ENCODE measurements at regions not wholly inside any gene's neighbourhood (a gene's known extent, or its start where the extent isn't known, plus 50 kb on each side); places are given as distances from the start of the nearest gene placed in this dataset.

DNA sequence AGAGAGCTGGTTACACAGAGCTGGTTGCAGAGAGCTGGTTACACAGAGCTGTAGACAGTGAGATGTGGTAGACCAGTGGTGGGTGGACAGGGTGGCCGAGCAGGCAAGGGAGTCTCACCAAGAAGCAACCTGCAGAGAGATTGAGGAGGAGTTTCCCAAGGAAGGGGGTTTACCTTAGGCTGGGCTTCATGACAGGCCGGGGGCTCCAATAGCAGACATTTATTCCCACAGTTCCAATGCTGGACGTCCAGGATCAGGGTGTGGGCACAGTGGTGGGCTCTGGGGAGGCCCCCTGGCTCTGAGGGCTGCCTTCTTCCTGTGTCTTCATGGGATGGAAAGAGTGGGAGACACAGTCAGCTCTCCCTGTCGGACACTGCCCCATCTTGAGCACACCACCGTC, 386.9 kb upstream of the IRX4 start:
- H3K4me3 ChIP-seq (replicated peaks in 1 of 3; ENCODE audit: insufficient read depth in 1 of 3, low read depth in 1 of 3, low read length in 3 of 3): no peak overlapping the region
- no peaks in the 10 kb centered on the region for H3K27me3 ChIP-seq (ENCODE audit: control insufficient read depth in 2 of 2, insufficient read depth in 2 of 2, low read length in 2 of 2)
- H4K20me1 ChIP-seq (replicated peaks; ENCODE audit: control insufficient read depth, extremely low read depth, insufficient read depth, low read length): no peaks in the 10 kb centered on the region
- ChIA-PET CTCF (no interaction called here), POLR2A (no interaction called here)
- H3K9me1 ChIP-seq (replicated peaks; ENCODE audit: control insufficient read depth, extremely low read depth, insufficient read depth, low read length): no peaks in the 10 kb centered on the region
- no peaks in the 10 kb centered on the region for H3K4me1 ChIP-seq (ENCODE audit: control insufficient read depth, extremely low read depth, insufficient read depth, low read length)
- TF ChIP-seq CTCF (IDR thresholded peaks at IDR 0.05; ENCODE audit: extremely low read depth in 1 of 2, insufficient read depth in 1 of 2, low read depth in 1 of 2, low read length in 2 of 2): no peak
- no peak for TF ChIP-seq MAX (IDR thresholded peaks at IDR 0.05; ENCODE audit: insufficient read depth, insufficient read length)
- TF ChIP-seq EZH2 (IDR thresholded peaks at IDR 0.05; ENCODE audit: borderline replicate concordance, low read depth, low read length, severe bottlenecking): no peak
- no peak for TF ChIP-seq GATA2 (IDR thresholded peaks at IDR 0.05; ENCODE audit: insufficient read depth, insufficient read length, low read depth, low read length)
- TF ChIP-seq FOS (IDR thresholded peaks at IDR 0.05; ENCODE audit: borderline replicate concordance, insufficient read depth, low read length): no peak
- no peak for TF ChIP-seq POLR2A (IDR thresholded peaks at IDR 0.05; ENCODE audit: low read depth, low read length)
- no peak for TF ChIP-seq JUN (IDR thresholded peaks at IDR 0.05; ENCODE audit: borderline replicate concordance, insufficient read depth, insufficient read length, low read depth)
- no peak for TF ChIP-seq MYC (IDR thresholded peaks at IDR 0.05; ENCODE audit: low read depth, low read length)
- no peak for TF ChIP-seq POLR2AphosphoS5 (IDR thresholded peaks at IDR 0.05; ENCODE audit: insufficient read depth, low read depth, low read length)
- no peak overlapping the region for H3K9ac ChIP-seq (replicated peaks; ENCODE audit: extremely low read depth, insufficient read depth, low read length)
- H3K9me3 ChIP-seq (replicated peaks; ENCODE audit: control insufficient read depth, insufficient read depth, low read length): peaks cover 12% of the 10 kb centered on the region
- FAIRE-seq (no peak), DNase-seq (ENCODE audit: low read depth, low spot score) (no peak)
- no peak overlapping the region for H2AFZ ChIP-seq (ENCODE audit: low read depth, low read length)
- intact Hi-C loops (cut with micrococcal nuclease) (no loop called here), dilution Hi-C loops (cut with MboI; ENCODE audit: extremely low pct_ligation_motif_present, low sequenced_read_pairs) (no loop called here)
- H3K27ac ChIP-seq (ENCODE audit: insufficient read depth, low read depth, low read length): no peak overlapping the region
- H3K79me2 ChIP-seq (ENCODE audit: control insufficient read depth, insufficient read depth, low read length): no peaks in the 10 kb centered on the region
- H3K36me3 ChIP-seq (ENCODE audit: control insufficient read depth in 2 of 2, extremely low read depth in 1 of 2, insufficient read depth in 2 of 2, low read length in 2 of 2): no peaks in the 10 kb centered on the region
- H3K4me2 ChIP-seq (ENCODE audit: insufficient read depth, low read length): no peak overlapping the region
- BruUV-seq (replicated peaks): no TSS peak

All from endothelial cell of umbilical vein (primary cell).